AG08396 (cell line): ENCODE measurements at regions not wholly inside any gene's neighbourhood (a gene's known extent, or its start where the extent isn't known, plus 50 kb on each side); places are given as distances from the start of the nearest gene placed in this dataset.
A peak's percentile ranks its signal among the peaks of the same experiment; 100 is the strongest.
"Not testable (repeated sequence)": the region's sequence is repeated elsewhere in the genome, so short reads cannot be mapped to it uniquely, and the experiment has no call there.

ENCODE experiments used
- DNase-seq: peaks from one replicate; pipeline ENCODE4 v3.0.0; 2012; ENCODE audit warnings: low spot score, mixed read lengths

GRCh38 chr5:106435185-106435584, 1235.6 kb downstream of the EFNA5 start:
- no peak for DNase-seq

GRCh38 chr5:106430733-106431132, 1240.0 kb downstream of the EFNA5 start:
- not testable (repeated sequence) for DNase-seq

GRCh38 chr5:106423109-106423897, 1247.4 kb downstream of the EFNA5 start:
- no peak for DNase-seq

GRCh38 chr5:106420102-106420501, 1250.6 kb downstream of the EFNA5 start:
- no peak for DNase-seq

GRCh38 chr5:106418196-106418595, 1252.5 kb downstream of the EFNA5 start:
- DNase-seq = peak; percentile 22

- DNase-seq = no peak
These were observed 1253.2 kb downstream of the EFNA5 start for GRCh38 chr5:106417566-106417965.

GRCh38 chr5:106417163-106417562, 1253.6 kb downstream of the EFNA5 start:
- no peak for DNase-seq

GRCh38 chr5:106415541-106415940, 1255.2 kb downstream of the EFNA5 start:
- peak; percentile 30 for DNase-seq

GRCh38 chr5:106414342-106414741, 1256.4 kb downstream of the EFNA5 start:
- no peak for DNase-seq

- no peak for DNase-seq
These were observed 1258.1 kb downstream of the EFNA5 start for GRCh38 chr5:106412606-106413005.

GRCh38 chr5:106408570-106408969, 1262.2 kb downstream of the EFNA5 start:
- DNase-seq = no peak

- no peak for DNase-seq
These were observed 1262.6 kb downstream of the EFNA5 start for GRCh38 chr5:106408141-106408540.

- no peak for DNase-seq
These were observed 1269.2 kb downstream of the EFNA5 start for GRCh38 chr5:106401561-106401960.

GRCh38 chr5:106399391-106399790, 1271.3 kb downstream of the EFNA5 start:
- DNase-seq = no peak

GRCh38 chr5:106397700-106398099, 1273.0 kb downstream of the EFNA5 start:
- DNase-seq = peak; percentile 30

GRCh38 chr5:106393276-106393675, 1277.5 kb downstream of the EFNA5 start:
- DNase-seq = no peak

GRCh38 chr5:106392766-106393165, 1278.0 kb downstream of the EFNA5 start:
- no peak for DNase-seq

GRCh38 chr5:106387767-106388166, 1283.0 kb downstream of the EFNA5 start:
- DNase-seq = not testable (repeated sequence)

- no peak for DNase-seq
These were observed 1284.5 kb downstream of the EFNA5 start for GRCh38 chr5:106386287-106386686.

GRCh38 chr5:106380736-106381135, 1290.0 kb downstream of the EFNA5 start:
- DNase-seq = no peak

- DNase-seq = no peak
These were observed 1294.2 kb downstream of the EFNA5 start for GRCh38 chr5:106376522-106376921.

- DNase-seq = no peak
These were observed 1295.8 kb downstream of the EFNA5 start for GRCh38 chr5:106374956-106375355.

GRCh38 chr5:106368021-106368420, 1302.7 kb downstream of the EFNA5 start:
- no peak for DNase-seq

GRCh38 chr5:106367281-106367680, 1303.5 kb downstream of the EFNA5 start:
- no peak for DNase-seq
